Inflammatory macrophage (primary cell): ENCODE measurements at regions not wholly inside any gene's neighbourhood (a gene's known extent, or its start where the extent isn't known, plus 50 kb on each side); places are given as distances from the start of the nearest gene placed in this dataset.
"Not testable (repeated sequence)": the region's sequence is repeated elsewhere in the genome, so short reads cannot be mapped to it uniquely, and the experiment has no call there.

Experiments
- DNase-seq, 2 donors: peaks; one replicate each; pipeline ENCODE4 v3.0.0-alpha.2; 2020 to 2022

- DNase-seq = no peak
Measured at GRCh38 chr1:232859216-232859615, 54.0 kb downstream of the MAP10 start.

GRCh38 chr1:232861107-232861506, 55.9 kb downstream of the MAP10 start:
- DNase-seq = no peak

- no peak for DNase-seq
Measured at GRCh38 chr1:232863544-232864275, 58.5 kb downstream of the MAP10 start.

- DNase-seq = no peak
Measured at GRCh38 chr1:232865102-232865931, 60.1 kb downstream of the MAP10 start.

GRCh38 chr1:232868793-232869491, 63.7 kb downstream of the MAP10 start:
- DNase-seq = no peak

- DNase-seq = not testable (repeated sequence)
Measured at GRCh38 chr1:232871291-232871969, 66.2 kb downstream of the MAP10 start.

GRCh38 chr1:232872284-232872683, 67.1 kb downstream of the MAP10 start:
- no peak for DNase-seq

- no peak for DNase-seq
Measured at GRCh38 chr1:232872738-232873137, 67.5 kb downstream of the MAP10 start.

GRCh38 chr1:232873412-232873811, 68.2 kb downstream of the MAP10 start:
- no peak for DNase-seq

GRCh38 chr1:232873931-232874330, 68.7 kb downstream of the MAP10 start:
- DNase-seq = no peak

- no peak for DNase-seq
Measured at GRCh38 chr1:232875536-232875935, 70.3 kb downstream of the MAP10 start.

GRCh38 chr1:232876506-232877364, 71.5 kb downstream of the MAP10 start:
- DNase-seq = no peak

GRCh38 chr1:232877365-232878028, 72.3 kb downstream of the MAP10 start:
- no peak for DNase-seq

- no peak for DNase-seq
Measured at GRCh38 chr1:232878086-232878485, 72.3 kb upstream of the NTPCR start.

GRCh38 chr1:232880354-232880753, 70.1 kb upstream of the NTPCR start:
- peak; percentile 23 to 42 for DNase-seq

GRCh38 chr1:232883992-232884661, 66.3 kb upstream of the NTPCR start:
- no peak for DNase-seq

- DNase-seq = no peak
Measured at GRCh38 chr1:232886271-232886670, 64.1 kb upstream of the NTPCR start.

GRCh38 chr1:232890340-232890943, 60.0 kb upstream of the NTPCR start:
- DNase-seq = no peak

GRCh38 chr1:232891071-232891470, 59.3 kb upstream of the NTPCR start:
- no peak for DNase-seq

- DNase-seq = no peak
Measured at GRCh38 chr1:232891656-232892317, 58.6 kb upstream of the NTPCR start.
